H9 (cell line): ENCODE measurements at regions not wholly inside any gene's neighbourhood (a gene's known extent, or its start where the extent isn't known, plus 50 kb on each side); places are given as distances from the start of the nearest gene placed in this dataset.

ENCODE experiments used
- DNase-seq: peaks from one replicate; pipeline ENCODE4 v3.0.0-alpha.2; 2017
- H2AFZ ChIP-seq: one replicate; pipeline ENCODE4 v1.6.1; 2013; ENCODE audit warnings: mild to moderate bottlenecking, low read length, control low read depth, moderate library complexity
- H2AK5ac ChIP-seq: 2 replicates; pipeline ENCODE4 v1.6.1; 2013; ENCODE audit warnings: low read length, control low read depth, mixed read lengths; ENCODE audit not compliant: insufficient read length
- H2BK120ac ChIP-seq: one replicate; pipeline ENCODE4 v1.6.1; 2013; ENCODE audit warnings: low read depth, mild to moderate bottlenecking, low read length, control low read depth, inconsistent platforms; ENCODE audit not compliant: poor library complexity, severe bottlenecking
- H2BK12ac ChIP-seq: 2 replicates; pipeline ENCODE4 v1.6.1; 2013; ENCODE audit warnings: low read length, control low read depth, mixed read lengths, low read depth; ENCODE audit not compliant: insufficient read length
- H2BK15ac ChIP-seq: 2 replicates; pipeline ENCODE4 v1.6.1; 2013; ENCODE audit warnings: low read depth, low read length, control low read depth
- H2BK20ac ChIP-seq: one replicate; pipeline ENCODE4 v1.6.1; 2013; ENCODE audit warnings: low read depth, mild to moderate bottlenecking, low read length, control low read depth, inconsistent platforms; ENCODE audit not compliant: poor library complexity, severe bottlenecking
- H2BK5ac ChIP-seq: 2 replicates; pipeline ENCODE4 v1.6.1; 2013; ENCODE audit warnings: low read length, control low read depth, mixed read lengths; ENCODE audit not compliant: insufficient read length
- H3K14ac ChIP-seq: 2 replicates; pipeline ENCODE4 v1.6.1; 2013; ENCODE audit warnings: low read length, control low read depth; ENCODE audit not compliant: insufficient read depth
- H3K18ac ChIP-seq: 2 replicates; pipeline ENCODE4 v1.6.1; 2013; ENCODE audit warnings: low read depth, mild to moderate bottlenecking, mixed read lengths, low read length, control low read depth; ENCODE audit not compliant: insufficient read length
- H3K23ac ChIP-seq: 2 replicates; pipeline ENCODE4 v1.6.1; 2013; ENCODE audit warnings: low read length, control low read depth, mixed read lengths, low read depth; ENCODE audit not compliant: insufficient read length
- H3K23me2 ChIP-seq: 2 replicates; pipeline ENCODE4 v1.6.1; 2013; ENCODE audit warnings: low read depth, mild to moderate bottlenecking, mixed read lengths, low read length, control low read depth; ENCODE audit not compliant: insufficient read length, poor library complexity, severe bottlenecking
- H3K27ac ChIP-seq: 2 replicates; pipeline ENCODE4 v1.5.1; 2013; ENCODE audit warnings: low read length, control low read depth, mixed read lengths, low read depth; ENCODE audit not compliant: insufficient read length
- H3K27me3 ChIP-seq: 2 replicates; pipeline ENCODE4 v1.6.1; 2013; ENCODE audit warnings: low read length, control low read depth, inconsistent platforms; ENCODE audit not compliant: insufficient read depth
- H3K4ac ChIP-seq: 2 replicates; pipeline ENCODE4 v1.6.1; 2013; ENCODE audit warnings: low read depth, mild to moderate bottlenecking, control low read depth, inconsistent platforms, low read length, moderate library complexity
- H3K4me1 ChIP-seq: 2 replicates; pipeline ENCODE4 v1.6.1; 2013; ENCODE audit warnings: low read length, control low read depth, inconsistent platforms; ENCODE audit not compliant: insufficient read depth
- H3K4me2 ChIP-seq: 2 replicates; pipeline ENCODE4 v1.6.1; 2013; ENCODE audit warnings: low read length, control low read depth, mixed read lengths; ENCODE audit not compliant: insufficient read length, insufficient read depth
- H3K56ac ChIP-seq: 2 replicates; pipeline ENCODE4 v1.6.1; 2013; ENCODE audit warnings: low read depth, mild to moderate bottlenecking, mixed read lengths, low read length, control low read depth; ENCODE audit not compliant: insufficient read length
- H3K79me1 ChIP-seq: 2 replicates; pipeline ENCODE4 v1.6.1; 2013; ENCODE audit warnings: low read depth, mild to moderate bottlenecking, moderate library complexity, low read length, control low read depth, inconsistent platforms; ENCODE audit not compliant: insufficient read depth, poor library complexity, severe bottlenecking
- H3K79me2 ChIP-seq: 2 replicates; pipeline ENCODE4 v1.6.1; 2013; ENCODE audit warnings: low read length, control low read depth, inconsistent platforms; ENCODE audit not compliant: insufficient read depth
- H3K9ac ChIP-seq: 2 replicates; pipeline ENCODE4 v1.6.1; 2013; ENCODE audit warnings: low read length, control low read depth, mixed read lengths; ENCODE audit not compliant: insufficient read length; ENCODE audit errors: extremely low read depth
- H3K9me3 ChIP-seq: one replicate; pipeline ENCODE4 v1.6.1; 2013; ENCODE audit warnings: low read depth, low read length, inconsistent platforms; ENCODE audit not compliant: control insufficient read depth
- H3T11ph ChIP-seq: one replicate; pipeline ENCODE4 v1.6.1; 2013; ENCODE audit warnings: mild to moderate bottlenecking, low read length, control low read depth, inconsistent platforms
- H4K20me1 ChIP-seq: one replicate; pipeline ENCODE4 v1.6.1; 2013; ENCODE audit not compliant: control insufficient read depth, insufficient read length, insufficient read depth
- H4K5ac ChIP-seq: 2 replicates; pipeline ENCODE4 v1.6.1; 2013; ENCODE audit warnings: low read depth, mild to moderate bottlenecking, mixed read lengths, low read length, control low read depth; ENCODE audit not compliant: insufficient read length
- H4K8ac ChIP-seq: replicated peaks from 2 replicates; pipeline ENCODE4 v1.6.1; 2013; ENCODE audit warnings: low read length, control low read depth, mixed read lengths, low read depth; ENCODE audit not compliant: insufficient read length
- H4K91ac ChIP-seq: 2 replicates; pipeline ENCODE4 v1.6.1; 2013; ENCODE audit warnings: low read depth, mild to moderate bottlenecking, moderate library complexity, mixed read lengths, low read length, control low read depth; ENCODE audit not compliant: insufficient read length
- H3K27ac Mint-ChIP-seq, 3 experiments: 2 replicates in 2 of 3; 3 replicates in 1 of 3; pipeline ENCODE4 v1.8.0; 2020 to 2021; ENCODE audit warnings: mixed read lengths in 3 of 3, mild to moderate bottlenecking in 1 of 3, moderate library complexity in 1 of 3
- H3K27me3 Mint-ChIP-seq: 2 replicates; pipeline ENCODE4 v1.8.0; 2021; ENCODE audit warnings: low read depth, mild to moderate bottlenecking, moderate library complexity, mixed read lengths
- H3K36me3 Mint-ChIP-seq, 3 experiments: 2 replicates in 2 of 3; 3 replicates in 1 of 3; pipeline ENCODE4 v1.8.0; 2020 to 2021; ENCODE audit warnings: low read depth in 3 of 3, mixed read lengths in 3 of 3; ENCODE audit not compliant: insufficient read depth in 1 of 3
- H3K4me1 Mint-ChIP-seq, 2 experiments: 2 replicates each; pipeline ENCODE4 v1.8.0; 2020; ENCODE audit warnings: mixed read lengths in 2 of 2
- H3K4me3 Mint-ChIP-seq, 2 experiments: 2 replicates in 1 of 2; 3 replicates in 1 of 2; pipeline ENCODE4 v1.8.0; 2020 to 2021; ENCODE audit warnings: mild to moderate bottlenecking in 2 of 2, mixed read lengths in 2 of 2, moderate library complexity in 1 of 2
- H3K9me3 Mint-ChIP-seq, 2 experiments: 2 replicates in 1 of 2; 3 replicates in 1 of 2; pipeline ENCODE4 v1.8.0; 2020; ENCODE audit warnings: mild to moderate bottlenecking in 2 of 2, mixed read lengths in 2 of 2, moderate library complexity in 1 of 2
- CTCF ChIP-seq: fragments of 200-600 bp; sonication (generic); conservative IDR thresholded peaks from 3 replicates; pipeline ENCODE4 v1.8.0; 2021; ENCODE audit warnings: antibody characterized with exemption, mild to moderate bottlenecking
- WGBS: extraction: QIAGEN DNeasy Blood & Tissue Kit; methylation state at CpG from one replicate; pipeline ENCODE4 v1.1.7; 2013; ENCODE audit warnings: missing lambda C conversion rate, low lambda C conversion rate, mixed read lengths; ENCODE audit not compliant: insufficient read length; ENCODE audit errors: extremely low coverage; 5-methylcytosine and 5-hydroxymethylcytosine counted together

- Histone ChIP-seq H2AFZ (no peak overlapping the region), H3K9me3 (no peaks in the 10 kb centered on the region), H2BK15ac (no peak overlapping the region), H2BK12ac (no peak overlapping the region), H3K23me2 (no peaks in the 10 kb centered on the region), H3K4me2 (no peak overlapping the region), H3K79me2 (no peaks in the 10 kb centered on the region), H3K27me3 (no peaks in the 10 kb centered on the region), H2BK120ac (no peak overlapping the region), H3K14ac (no peak overlapping the region), H3K79me1 (no peaks in the 10 kb centered on the region), H3T11ph (no peak overlapping the region), H3K4me1 (no peaks in the 10 kb centered on the region), H3K27ac (no peak overlapping the region), H3K56ac (no peak overlapping the region), H2AK5ac (no peak overlapping the region), H4K20me1 (no peaks in the 10 kb centered on the region), H3K18ac (no peak overlapping the region), H4K8ac (no peak overlapping the region), H4K5ac (no peak overlapping the region), H3K9ac (no peak overlapping the region), H4K91ac (no peak overlapping the region), H3K4ac (no peak overlapping the region), H3K23ac (no peak overlapping the region), H2BK20ac (no peak overlapping the region), H2BK5ac (no peak overlapping the region)
- no peak overlapping the region for H3K27ac Mint-ChIP-seq
- no peaks in the 10 kb centered on the region for H3K4me1 Mint-ChIP-seq
- WGBS, result no CpG with 5 or more reads among the region's 1 CpG
- no peak for TF ChIP-seq CTCF
- peaks cover 2 to 3% of the 10 kb centered on the region in 2 experiments; a peak in 2 of 5 replicates for H3K9me3 Mint-ChIP-seq
- no peaks in the 10 kb centered on the region for H3K36me3 Mint-ChIP-seq
- DNase-seq, result no peak
- no peak overlapping the region for H3K4me3 Mint-ChIP-seq
- H3K27me3 Mint-ChIP-seq, result no peaks in the 10 kb centered on the region
Observed at GRCh38 chr5:110815916-110816605, 77.3 kb downstream of the SLC25A46 start.
